ENCODE measurements at regions not wholly inside any gene's neighbourhood (a gene's known extent, or its start where the extent isn't known, plus 50 kb on each side); places are given as distances from the start of the nearest gene placed in this dataset.

- Mint-ChIP-seq H3K4me1 (no peaks in the 10 kb centered on the region), H3K27ac (no peak overlapping the region), H3K27me3 (ENCODE audit: low read depth in 2 of 2) (no peaks in the 10 kb centered on the region), H3K36me3 (peaks cover 9% of the 10 kb centered on the region), H3K4me3 (no peak overlapping the region), H3K9me3 (peaks cover 22 to 26% of the 10 kb centered on the region in 2 donors)
- H3K36me3 ChIP-seq (ENCODE audit: control insufficient read depth, insufficient read depth, low read length), result no peaks in the 10 kb centered on the region
- TF ChIP-seq, protein P1, sequence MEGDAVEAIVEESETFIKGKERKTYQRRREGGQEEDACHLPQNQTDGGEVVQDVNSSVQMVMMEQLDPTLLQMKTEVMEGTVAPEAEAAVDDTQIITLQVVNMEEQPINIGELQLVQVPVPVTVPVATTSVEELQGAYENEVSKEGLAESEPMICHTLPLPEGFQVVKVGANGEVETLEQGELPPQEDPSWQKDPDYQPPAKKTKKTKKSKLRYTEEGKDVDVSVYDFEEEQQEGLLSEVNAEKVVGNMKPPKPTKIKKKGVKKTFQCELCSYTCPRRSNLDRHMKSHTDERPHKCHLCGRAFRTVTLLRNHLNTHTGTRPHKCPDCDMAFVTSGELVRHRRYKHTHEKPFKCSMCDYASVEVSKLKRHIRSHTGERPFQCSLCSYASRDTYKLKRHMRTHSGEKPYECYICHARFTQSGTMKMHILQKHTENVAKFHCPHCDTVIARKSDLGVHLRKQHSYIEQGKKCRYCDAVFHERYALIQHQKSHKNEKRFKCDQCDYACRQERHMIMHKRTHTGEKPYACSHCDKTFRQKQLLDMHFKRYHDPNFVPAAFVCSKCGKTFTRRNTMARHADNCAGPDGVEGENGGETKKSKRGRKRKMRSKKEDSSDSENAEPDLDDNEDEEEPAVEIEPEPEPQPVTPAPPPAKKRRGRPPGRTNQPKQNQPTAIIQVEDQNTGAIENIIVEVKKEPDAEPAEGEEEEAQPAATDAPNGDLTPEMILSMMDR (IDR thresholded peaks at IDR 0.05), result no peak
- H3K27ac ChIP-seq (ENCODE audit: low read length), result no peak overlapping the region
- no peak overlapping the region for H3K4me3 ChIP-seq (ENCODE audit: low read length)
- no peak for DNase-seq
- WGBS (ENCODE audit: insufficient coverage), result 60% methylated on average over 3 of the region's 3 CpGs
- no peak for ATAC-seq
- no peaks in the 10 kb centered on the region for H3K4me1 ChIP-seq (ENCODE audit: control insufficient read depth, insufficient read depth, low read length)
- intact Hi-C loops (cut with micrococcal nuclease), result loop anchor here (10.0 kb wide), 1 partner anchor 48 kb away; no protein-coding TSS in a partner anchor
- H3K9me3 ChIP-seq (ENCODE audit: control insufficient read depth, insufficient read depth, low read length), result peaks cover 23% of the 10 kb centered on the region
- H3K27me3 ChIP-seq (ENCODE audit: control insufficient read depth, insufficient read depth, low read length), result no peaks in the 10 kb centered on the region
Observed at GRCh38 chr18:4677006-4677405, 221.9 kb upstream of the DLGAP1 start.

DNA sequence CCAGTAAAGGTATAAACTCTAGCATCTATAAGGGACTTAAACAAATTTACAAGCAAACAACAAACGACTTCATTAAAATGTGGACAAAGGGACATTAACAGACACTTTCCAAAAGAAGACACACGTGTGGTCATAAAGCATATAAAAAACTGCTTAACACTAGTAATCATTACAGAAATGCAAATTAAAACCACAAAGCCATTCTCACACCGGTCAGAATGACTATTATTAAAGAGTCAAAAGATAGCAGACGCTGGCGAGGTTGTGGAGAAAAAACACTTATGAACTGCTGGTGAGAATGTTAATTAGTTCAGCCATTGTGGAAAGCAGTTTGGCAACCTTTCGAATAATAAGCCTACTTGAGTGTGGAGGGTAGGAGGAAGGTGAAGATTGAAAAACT is 217.1 kb upstream of the DLGAP1 start:
- Mint-ChIP-seq H3K4me3 (no peak overlapping the region), H3K27ac (no peak overlapping the region), H3K9me3 (peaks cover 21 to 26% of the 10 kb centered on the region in 2 donors), H3K4me1 (no peaks in the 10 kb centered on the region), H3K27me3 (ENCODE audit: low read depth in 2 of 2) (no peaks in the 10 kb centered on the region), H3K36me3 (peaks cover 22% of the 10 kb centered on the region)
- DNase-seq (no peak), ATAC-seq (no peak)
- intact Hi-C loops (cut with micrococcal nuclease), result loop anchor here (10.0 kb wide), 1 partner anchor 53 kb away; no protein-coding TSS in a partner anchor
- TF ChIP-seq, protein P1 (IDR thresholded peaks at IDR 0.05), result no peak
- Histone ChIP-seq H3K27ac (ENCODE audit: low read length) (no peak overlapping the region), H3K4me1 (ENCODE audit: control insufficient read depth, insufficient read depth, low read length) (no peaks in the 10 kb centered on the region), H3K27me3 (ENCODE audit: control insufficient read depth, insufficient read depth, low read length) (no peaks in the 10 kb centered on the region), H3K36me3 (ENCODE audit: control insufficient read depth, insufficient read depth, low read length) (no peaks in the 10 kb centered on the region), H3K9me3 (ENCODE audit: control insufficient read depth, insufficient read depth, low read length) (peaks cover 6% of the 10 kb centered on the region), H3K4me3 (ENCODE audit: low read length) (no peak overlapping the region)
- WGBS (ENCODE audit: insufficient coverage), result 78% methylated on average over 6 of the region's 6 CpGs

DNA sequence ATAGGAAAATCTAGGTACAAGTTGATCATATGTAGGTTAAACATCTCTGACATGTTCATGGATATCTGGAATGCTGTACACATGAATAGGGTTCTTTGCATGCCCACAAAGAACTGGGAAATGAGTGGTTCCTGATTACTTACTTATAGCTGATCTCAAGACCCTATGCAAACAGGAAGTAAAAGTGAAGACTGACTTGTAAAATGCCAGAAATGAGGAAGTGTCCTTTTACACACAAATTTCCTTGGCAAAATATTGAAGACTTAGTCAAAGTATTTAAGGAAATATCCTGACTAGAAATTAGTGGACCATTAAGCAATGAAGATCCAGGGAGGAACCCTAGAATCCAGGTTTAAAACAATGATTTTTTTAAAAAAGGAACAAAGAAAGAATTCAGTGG is 203.7 kb upstream of the DLGAP1 start:
- Histone ChIP-seq H3K27me3 (ENCODE audit: control insufficient read depth, insufficient read depth, low read length) (no peaks in the 10 kb centered on the region), H3K9me3 (ENCODE audit: control insufficient read depth, insufficient read depth, low read length) (no peaks in the 10 kb centered on the region), H3K4me3 (ENCODE audit: low read length) (no peak overlapping the region), H3K27ac (ENCODE audit: low read length) (no peak overlapping the region), H3K36me3 (ENCODE audit: control insufficient read depth, insufficient read depth, low read length) (no peaks in the 10 kb centered on the region), H3K4me1 (ENCODE audit: control insufficient read depth, insufficient read depth, low read length) (no peaks in the 10 kb centered on the region)
- intact Hi-C loops (cut with micrococcal nuclease), result no loop called here
- Mint-ChIP-seq H3K9me3 (peaks cover 9 to 19% of the 10 kb centered on the region in 2 donors), H3K4me1 (no peaks in the 10 kb centered on the region), H3K4me3 (no peak overlapping the region), H3K27me3 (ENCODE audit: low read depth in 2 of 2) (no peaks in the 10 kb centered on the region), H3K36me3 (peaks cover 18% of the 10 kb centered on the region), H3K27ac (no peak overlapping the region)
- TF ChIP-seq, protein P1 (IDR thresholded peaks at IDR 0.05), result no peak
- DNase-seq, result no peak
- no peak for ATAC-seq

DNA sequence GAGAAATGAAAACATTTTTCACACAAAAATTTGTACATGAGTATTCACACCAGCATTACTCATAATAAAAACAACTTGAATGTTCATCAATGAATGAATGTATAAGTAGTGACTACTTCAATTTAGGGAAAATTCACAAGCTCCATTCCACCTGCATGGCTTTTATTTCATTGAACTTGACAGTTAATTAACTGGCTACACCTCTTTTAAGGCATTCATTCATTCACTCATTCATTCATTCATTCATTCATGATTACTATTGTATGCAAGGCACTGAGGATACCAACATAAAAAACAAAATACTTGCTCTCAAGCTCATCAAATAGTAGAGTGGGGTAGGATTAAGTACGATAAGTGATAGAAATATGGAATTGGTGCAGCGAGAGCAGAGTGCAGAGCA is 198.3 kb upstream of the DLGAP1 start:
- Histone ChIP-seq H3K9me3 (ENCODE audit: control insufficient read depth, insufficient read depth, low read length) (no peaks in the 10 kb centered on the region), H3K36me3 (ENCODE audit: control insufficient read depth, insufficient read depth, low read length) (no peaks in the 10 kb centered on the region), H3K27me3 (ENCODE audit: control insufficient read depth, insufficient read depth, low read length) (no peaks in the 10 kb centered on the region), H3K27ac (ENCODE audit: low read length) (no peak overlapping the region), H3K4me3 (ENCODE audit: low read length) (no peak overlapping the region), H3K4me1 (ENCODE audit: control insufficient read depth, insufficient read depth, low read length) (no peaks in the 10 kb centered on the region)
- Mint-ChIP-seq H3K9me3 (peaks cover 11% of the 10 kb centered on the region in 2 donors), H3K4me1 (no peaks in the 10 kb centered on the region), H3K4me3 (no peak overlapping the region), H3K27ac (no peak overlapping the region), H3K36me3 (no peaks in the 10 kb centered on the region), H3K27me3 (ENCODE audit: low read depth in 2 of 2) (no peaks in the 10 kb centered on the region)
- intact Hi-C loops (cut with micrococcal nuclease), result no loop called here
- DNase-seq (no peak), ATAC-seq (no peak)
- TF ChIP-seq, protein P1 (IDR thresholded peaks at IDR 0.05), result no peak
- WGBS (ENCODE audit: insufficient coverage), result 84% methylated on average over 2 of the region's 2 CpGs

Data from natural killer cell (primary cell).